ENCODE measurements at regions not wholly inside any gene's neighbourhood (a gene's known extent, or its start where the extent isn't known, plus 50 kb on each side); places are given as distances from the start of the nearest gene placed in this dataset.

DNA sequence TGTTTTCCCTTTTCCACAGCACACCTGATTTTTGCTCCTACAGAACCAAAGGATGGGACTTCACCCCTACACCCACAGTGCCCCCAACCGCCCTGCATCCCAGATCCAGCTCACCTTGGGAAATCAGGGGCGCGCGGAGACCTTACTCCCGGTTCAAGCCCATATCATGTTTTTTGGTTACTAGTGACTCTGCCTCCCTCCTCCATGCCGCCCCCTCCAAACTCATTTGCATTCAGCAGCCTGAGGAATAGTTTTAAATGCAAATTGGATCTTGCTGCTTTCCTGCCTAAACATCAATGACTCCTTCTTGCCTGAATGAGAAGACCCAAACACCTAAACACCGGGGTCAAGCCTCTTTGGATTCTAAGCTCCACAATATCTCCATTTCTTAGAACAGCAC lies 331.8 kb downstream of the TMEM114 start:
- TF ChIP-seq, protein P1, sequence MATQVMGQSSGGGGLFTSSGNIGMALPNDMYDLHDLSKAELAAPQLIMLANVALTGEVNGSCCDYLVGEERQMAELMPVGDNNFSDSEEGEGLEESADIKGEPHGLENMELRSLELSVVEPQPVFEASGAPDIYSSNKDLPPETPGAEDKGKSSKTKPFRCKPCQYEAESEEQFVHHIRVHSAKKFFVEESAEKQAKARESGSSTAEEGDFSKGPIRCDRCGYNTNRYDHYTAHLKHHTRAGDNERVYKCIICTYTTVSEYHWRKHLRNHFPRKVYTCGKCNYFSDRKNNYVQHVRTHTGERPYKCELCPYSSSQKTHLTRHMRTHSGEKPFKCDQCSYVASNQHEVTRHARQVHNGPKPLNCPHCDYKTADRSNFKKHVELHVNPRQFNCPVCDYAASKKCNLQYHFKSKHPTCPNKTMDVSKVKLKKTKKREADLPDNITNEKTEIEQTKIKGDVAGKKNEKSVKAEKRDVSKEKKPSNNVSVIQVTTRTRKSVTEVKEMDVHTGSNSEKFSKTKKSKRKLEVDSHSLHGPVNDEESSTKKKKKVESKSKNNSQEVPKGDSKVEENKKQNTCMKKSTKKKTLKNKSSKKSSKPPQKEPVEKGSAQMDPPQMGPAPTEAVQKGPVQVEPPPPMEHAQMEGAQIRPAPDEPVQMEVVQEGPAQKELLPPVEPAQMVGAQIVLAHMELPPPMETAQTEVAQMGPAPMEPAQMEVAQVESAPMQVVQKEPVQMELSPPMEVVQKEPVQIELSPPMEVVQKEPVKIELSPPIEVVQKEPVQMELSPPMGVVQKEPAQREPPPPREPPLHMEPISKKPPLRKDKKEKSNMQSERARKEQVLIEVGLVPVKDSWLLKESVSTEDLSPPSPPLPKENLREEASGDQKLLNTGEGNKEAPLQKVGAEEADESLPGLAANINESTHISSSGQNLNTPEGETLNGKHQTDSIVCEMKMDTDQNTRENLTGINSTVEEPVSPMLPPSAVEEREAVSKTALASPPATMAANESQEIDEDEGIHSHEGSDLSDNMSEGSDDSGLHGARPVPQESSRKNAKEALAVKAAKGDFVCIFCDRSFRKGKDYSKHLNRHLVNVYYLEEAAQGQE (IDR thresholded peaks at IDR 0.05; ENCODE audit: insufficient read depth in 1 of 2, low read depth in 2 of 2, low read length in 2 of 2), result no peak
- no peak for TF ChIP-seq SIN3A (IDR thresholded peaks at IDR 0.05; ENCODE audit: borderline replicate concordance, insufficient read depth, low read length)
- TF ChIP-seq FOXP2 (optimal IDR thresholded peaks at IDR 0.05; ENCODE audit: borderline replicate concordance, extremely low read depth, extremely low read length, insufficient read depth), result no peak
- TF ChIP-seq POLR2AphosphoS5 (IDR thresholded peaks at IDR 0.05; ENCODE audit: low read depth, low read length), result no peak
- TF ChIP-seq TAF1 (IDR thresholded peaks at IDR 0.05; ENCODE audit: borderline replicate concordance, insufficient read depth, low read length), result no peak

DNA sequence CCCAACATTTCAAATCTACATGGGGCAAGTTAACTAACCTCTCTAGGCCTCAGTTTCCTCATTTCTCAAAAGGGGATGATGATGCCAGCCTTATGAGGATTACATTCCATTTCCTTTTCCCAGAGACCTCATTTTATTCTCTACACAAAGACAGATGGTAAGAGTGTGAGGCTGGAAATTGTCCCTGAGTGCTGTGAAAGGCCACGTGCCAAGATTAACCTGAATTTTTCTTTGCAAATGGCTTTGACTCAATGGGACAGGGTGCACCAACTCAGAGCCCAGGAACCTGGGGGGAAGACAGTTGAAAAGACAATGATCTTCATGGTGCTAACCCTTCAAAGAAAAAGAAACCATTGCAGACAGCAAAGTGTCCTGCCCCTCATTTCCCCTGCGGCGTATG lies 332.8 kb downstream of the TMEM114 start:
- TF ChIP-seq POLR2AphosphoS5 (IDR thresholded peaks at IDR 0.05; ENCODE audit: low read depth, low read length) (no peak), FOXP2 (optimal IDR thresholded peaks at IDR 0.05; ENCODE audit: borderline replicate concordance, extremely low read depth, extremely low read length, insufficient read depth) (no peak), SIN3A (IDR thresholded peaks at IDR 0.05; ENCODE audit: borderline replicate concordance, insufficient read depth, low read length) (no peak), TAF1 (IDR thresholded peaks at IDR 0.05; ENCODE audit: borderline replicate concordance, insufficient read depth, low read length) (no peak)
- TF ChIP-seq, protein P1 (IDR thresholded peaks at IDR 0.05; ENCODE audit: insufficient read depth in 1 of 2, low read depth in 2 of 2, low read length in 2 of 2), result no peak

GRCh38 chr16:8254405-8254804 lies 335.9 kb downstream of the TMEM114 start:
- TF ChIP-seq FOXP2 (optimal IDR thresholded peaks at IDR 0.05; ENCODE audit: borderline replicate concordance, extremely low read depth, extremely low read length, insufficient read depth) (no peak), TAF1 (IDR thresholded peaks at IDR 0.05; ENCODE audit: borderline replicate concordance, insufficient read depth, low read length) (no peak), POLR2AphosphoS5 (IDR thresholded peaks at IDR 0.05; ENCODE audit: low read depth, low read length) (no peak), SIN3A (IDR thresholded peaks at IDR 0.05; ENCODE audit: borderline replicate concordance, insufficient read depth, low read length) (no peak)
- TF ChIP-seq, protein P1 (IDR thresholded peaks at IDR 0.05; ENCODE audit: insufficient read depth in 1 of 2, low read depth in 2 of 2, low read length in 2 of 2), result no peak

GRCh38 chr16:8253718-8254117 lies 336.6 kb downstream of the TMEM114 start:
- TF ChIP-seq POLR2AphosphoS5 (IDR thresholded peaks at IDR 0.05; ENCODE audit: low read depth, low read length) (no peak), TAF1 (IDR thresholded peaks at IDR 0.05; ENCODE audit: borderline replicate concordance, insufficient read depth, low read length) (no peak), FOXP2 (optimal IDR thresholded peaks at IDR 0.05; ENCODE audit: borderline replicate concordance, extremely low read depth, extremely low read length, insufficient read depth) (no peak)
- TF ChIP-seq, protein P1 (IDR thresholded peaks at IDR 0.05; ENCODE audit: insufficient read depth in 1 of 2, low read depth in 2 of 2, low read length in 2 of 2), result no peak

DNA sequence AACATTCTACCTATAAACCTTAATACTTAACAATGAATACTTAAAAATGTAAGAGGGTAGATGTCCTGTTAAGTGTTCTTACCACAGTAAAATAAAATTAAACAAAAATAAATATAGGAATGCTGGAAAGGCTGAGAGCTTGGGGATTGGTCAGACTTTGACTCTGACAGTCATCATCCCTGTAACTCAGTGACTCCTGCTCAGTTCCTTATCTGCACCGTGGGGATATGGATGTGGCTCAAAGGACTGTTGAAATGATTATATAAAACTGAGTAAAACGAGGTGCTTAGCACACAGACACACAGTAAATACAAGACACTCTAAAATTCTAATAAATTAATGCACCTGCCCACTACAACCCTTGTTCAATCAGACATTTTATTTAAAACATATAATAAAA lies 338.6 kb downstream of the TMEM114 start:
- TF ChIP-seq FOXP2 (optimal IDR thresholded peaks at IDR 0.05; ENCODE audit: borderline replicate concordance, extremely low read depth, extremely low read length, insufficient read depth), result no peak
- no peak for TF ChIP-seq POLR2AphosphoS5 (IDR thresholded peaks at IDR 0.05; ENCODE audit: low read depth, low read length)
- TF ChIP-seq SIN3A (IDR thresholded peaks at IDR 0.05; ENCODE audit: borderline replicate concordance, insufficient read depth, low read length), result no peak
- TF ChIP-seq, protein P1 (IDR thresholded peaks at IDR 0.05; ENCODE audit: insufficient read depth in 1 of 2, low read depth in 2 of 2, low read length in 2 of 2), result no peak
- no peak for TF ChIP-seq TAF1 (IDR thresholded peaks at IDR 0.05; ENCODE audit: borderline replicate concordance, insufficient read depth, low read length)

Data from PFSK-1 (cell line).